Epithelial cell of esophagus (primary cell): ENCODE measurements at regions not wholly inside any gene's neighbourhood (a gene's known extent, or its start where the extent isn't known, plus 50 kb on each side); places are given as distances from the start of the nearest gene placed in this dataset.
A peak's percentile ranks its signal among the peaks of the same experiment; 100 is the strongest.

Experiments used
- DNase-seq: peaks from one replicate; pipeline ENCODE4 v3.0.0; 2010; ENCODE audit warnings: low read depth
- H3K4me3 ChIP-seq: 2 replicates; pipeline ENCODE4 v1.5.1; 2011; ENCODE audit warnings: mild to moderate bottlenecking, low read length, control low read depth
- CTCF ChIP-seq: IDR thresholded peaks from 2 replicates; pipeline ENCODE4 v1.5.1; 2011; ENCODE audit warnings: low read depth, mild to moderate bottlenecking, low read length, control low read depth, inconsistent platforms; ENCODE audit not compliant: insufficient read depth; ENCODE audit errors: missing control alignments

- TF ChIP-seq CTCF, result no peak
- H3K4me3 ChIP-seq, result no peak overlapping the region
- no peak for DNase-seq
Measured at GRCh38 chr1:191589536-191589935, 568.7 kb upstream of the RGS18 start.

- DNase-seq, result no peak
- H3K4me3 ChIP-seq, result no peak overlapping the region
- TF ChIP-seq CTCF, result no peak
Measured at GRCh38 chr1:191590578-191590977, 567.7 kb upstream of the RGS18 start.

GRCh38 chr1:191592039-191592438 is 566.2 kb upstream of the RGS18 start:
- no peak for DNase-seq
- H3K4me3 ChIP-seq, result no peak overlapping the region
- TF ChIP-seq CTCF, result no peak

GRCh38 chr1:191592907-191593306 is 565.4 kb upstream of the RGS18 start:
- no peak overlapping the region for H3K4me3 ChIP-seq
- no peak for TF ChIP-seq CTCF
- no peak for DNase-seq

GRCh38 chr1:191595170-191595569 is 563.1 kb upstream of the RGS18 start:
- DNase-seq, result no peak
- no peak for TF ChIP-seq CTCF
- no peak overlapping the region for H3K4me3 ChIP-seq

- no peak overlapping the region for H3K4me3 ChIP-seq
- TF ChIP-seq CTCF, result no peak
- peak; percentile 99 for DNase-seq
Measured at GRCh38 chr1:191608367-191608766, 549.9 kb upstream of the RGS18 start.

DNA sequence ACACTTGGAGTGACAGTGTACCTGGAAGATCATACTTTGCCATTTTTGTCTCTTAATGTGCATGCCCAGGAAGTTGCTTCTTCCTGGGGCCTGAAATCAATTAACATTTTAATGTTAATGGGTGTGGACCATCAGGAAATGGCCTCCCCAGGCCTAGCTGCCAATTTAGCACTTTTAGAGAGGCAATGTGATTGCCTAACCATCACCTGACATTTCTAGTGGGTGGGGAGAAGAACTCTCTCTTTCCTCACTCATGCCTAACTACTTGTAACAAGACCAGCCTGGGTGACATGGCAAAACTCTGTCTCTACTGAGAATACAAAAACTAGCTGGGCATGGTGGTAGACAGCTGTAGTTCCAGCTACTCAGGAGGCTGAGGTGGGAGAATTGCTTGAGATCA is 549.0 kb upstream of the RGS18 start:
- peak; percentile 52 for DNase-seq
- no peak for TF ChIP-seq CTCF
- H3K4me3 ChIP-seq, result no peak overlapping the region
